ENCODE measurements at regions not wholly inside any gene's neighbourhood (a gene's known extent, or its start where the extent isn't known, plus 50 kb on each side); places are given as distances from the start of the nearest gene placed in this dataset.

- no peaks in the 10 kb centered on the region for H3K36me3 ChIP-seq
- H3K4me3 ChIP-seq, result no peak overlapping the region
- intact Hi-C loops (cut with DNase I), result no loop called here
- no peak overlapping the region for H3K27ac ChIP-seq
- DNase-seq (no peak), ATAC-seq (no peak)
- H3K27me3 ChIP-seq, result no peaks in the 10 kb centered on the region
- H3K9me3 ChIP-seq, result no peaks in the 10 kb centered on the region
- H3K4me1 ChIP-seq, result no peaks in the 10 kb centered on the region
- TF ChIP-seq CTCF (IDR thresholded peaks at IDR 0.05), result no peak
Measured at GRCh38 chr2:194314042-194314441, 1343.0 kb upstream of the SLC39A10 start.

- no peak for TF ChIP-seq CTCF (IDR thresholded peaks at IDR 0.05)
- Histone ChIP-seq H3K4me3 (no peak overlapping the region), H3K9me3 (no peaks in the 10 kb centered on the region), H3K27ac (no peak overlapping the region), H3K27me3 (no peaks in the 10 kb centered on the region), H3K4me1 (no peaks in the 10 kb centered on the region), H3K36me3 (no peaks in the 10 kb centered on the region)
- intact Hi-C loops (cut with DNase I), result no loop called here
- DNase-seq (no peak), ATAC-seq (no peak)
Measured at GRCh38 chr2:194304191-194304590, 1352.8 kb upstream of the SLC39A10 start.

GRCh38 chr2:194301946-194302345, 1355.1 kb upstream of the SLC39A10 start:
- Histone ChIP-seq H3K4me3 (no peak overlapping the region), H3K9me3 (peaks cover 0 to 7% of the 10 kb centered on the region in 2 donors), H3K27ac (no peak overlapping the region), H3K27me3 (no peaks in the 10 kb centered on the region), H3K36me3 (no peaks in the 10 kb centered on the region), H3K4me1 (no peaks in the 10 kb centered on the region)
- ATAC-seq (no peak), DNase-seq (no peak)
- no peak for TF ChIP-seq CTCF (IDR thresholded peaks at IDR 0.05)
- intact Hi-C loops (cut with DNase I), result no loop called here

GRCh38 chr2:194294156-194294555, 1362.9 kb upstream of the SLC39A10 start:
- no peak for DNase-seq
- H3K4me1 ChIP-seq, result no peaks in the 10 kb centered on the region
- no peaks in the 10 kb centered on the region for H3K36me3 ChIP-seq
- no peak overlapping the region for H3K27ac ChIP-seq
- H3K27me3 ChIP-seq, result no peaks in the 10 kb centered on the region
- peaks cover 0 to 7% of the 10 kb centered on the region in 2 donors for H3K9me3 ChIP-seq
- no peak for ATAC-seq
- H3K4me3 ChIP-seq, result no peak overlapping the region
- intact Hi-C loops (cut with DNase I), result no loop called here
- TF ChIP-seq CTCF (IDR thresholded peaks at IDR 0.05), result no peak

GRCh38 chr2:194291104-194291503, 1365.9 kb upstream of the SLC39A10 start:
- H3K9me3 ChIP-seq, result no peaks in the 10 kb centered on the region
- TF ChIP-seq CTCF (IDR thresholded peaks at IDR 0.05), result no peak
- no peak overlapping the region for H3K4me3 ChIP-seq
- H3K27me3 ChIP-seq, result no peaks in the 10 kb centered on the region
- intact Hi-C loops (cut with DNase I), result no loop called here
- ATAC-seq, result no peak
- no peaks in the 10 kb centered on the region for H3K36me3 ChIP-seq
- no peaks in the 10 kb centered on the region for H3K4me1 ChIP-seq
- DNase-seq, result no peak
- no peak overlapping the region for H3K27ac ChIP-seq

Data from left lung (tissue), 4 donors.